Activated CD8-positive, alpha-beta memory T cell treated with anti-CD3 and anti-CD28 coated beads, Interleukin-2, amount 50 U/mL, for 24 hours (primary cell): ENCODE measurements at regions not wholly inside any gene's neighbourhood (a gene's known extent, or its start where the extent isn't known, plus 50 kb on each side); places are given as distances from the start of the nearest gene placed in this dataset.
"Not testable (repeated sequence)": the region's sequence is repeated elsewhere in the genome, so short reads cannot be mapped to it uniquely, and the experiment has no call there.

Experiments
- DNase-seq: peaks from one replicate; pipeline ENCODE4 v3.0.0-alpha.2; 2020; ENCODE audit errors: extremely low read depth

GRCh38 chr2:13604951-13605661 lies 888.4 kb downstream of the TRIB2 start:
- no peak for DNase-seq

- DNase-seq: no peak
Observed at GRCh38 chr2:13607139-13607538, 890.4 kb downstream of the TRIB2 start.

- DNase-seq: no peak
Observed at GRCh38 chr2:13611939-13612338, 895.2 kb downstream of the TRIB2 start.

- DNase-seq: no peak
Observed at GRCh38 chr2:13616059-13616458, 899.3 kb downstream of the TRIB2 start.

GRCh38 chr2:13616616-13617015 lies 899.9 kb downstream of the TRIB2 start:
- DNase-seq: no peak

GRCh38 chr2:13628122-13628521 lies 911.4 kb downstream of the TRIB2 start:
- DNase-seq: no peak

GRCh38 chr2:13638181-13638580 lies 921.4 kb downstream of the TRIB2 start:
- no peak for DNase-seq

GRCh38 chr2:13649918-13650317 lies 933.2 kb downstream of the TRIB2 start:
- no peak for DNase-seq

- no peak for DNase-seq
Observed at GRCh38 chr2:13650586-13651180, 933.9 kb downstream of the TRIB2 start.

- no peak for DNase-seq
Observed at GRCh38 chr2:13651684-13652131, 935.0 kb downstream of the TRIB2 start.

- no peak for DNase-seq
Observed at GRCh38 chr2:13652531-13653313, 936.0 kb downstream of the TRIB2 start.

- no peak for DNase-seq
Observed at GRCh38 chr2:13654416-13654815, 937.7 kb downstream of the TRIB2 start.

- DNase-seq: no peak
Observed at GRCh38 chr2:13660231-13660630, 943.5 kb downstream of the TRIB2 start.

GRCh38 chr2:13662055-13662454 lies 945.3 kb downstream of the TRIB2 start:
- no peak for DNase-seq

- DNase-seq: no peak
Observed at GRCh38 chr2:13666582-13667414, 950.1 kb downstream of the TRIB2 start.

- no peak for DNase-seq
Observed at GRCh38 chr2:13667415-13667757, 950.6 kb downstream of the TRIB2 start.

GRCh38 chr2:13669607-13670006 lies 952.9 kb downstream of the TRIB2 start:
- no peak for DNase-seq

- DNase-seq: not testable (repeated sequence)
Observed at GRCh38 chr2:13673821-13674220, 957.1 kb downstream of the TRIB2 start.

GRCh38 chr2:13676269-13676668 lies 956.2 kb upstream of the LRATD1 start:
- no peak for DNase-seq

GRCh38 chr2:13681936-13682335 lies 950.6 kb upstream of the LRATD1 start:
- no peak for DNase-seq

GRCh38 chr2:13682540-13683272 lies 949.8 kb upstream of the LRATD1 start:
- DNase-seq: no peak
